H1 (cell line): ENCODE measurements at regions not wholly inside any gene's neighbourhood (a gene's known extent, or its start where the extent isn't known, plus 50 kb on each side); places are given as distances from the start of the nearest gene placed in this dataset.

ENCODE experiments used
- ASH2L ChIP-seq: fragments of 200-600, 300-600 bp; sonication (generic); IDR thresholded peaks from one replicate; pipeline ENCODE4 v1.7.1; 2017; ENCODE audit warnings: low read length
- ATF3 ChIP-seq: IDR thresholded peaks from 2 replicates; pipeline ENCODE4 v1.6.1; 2011; ENCODE audit warnings: low read depth, mild to moderate bottlenecking, low read length; ENCODE audit not compliant: insufficient read depth
- CEBPB ChIP-seq: IDR thresholded peaks from 2 replicates; pipeline ENCODE4 v1.6.1; 2012; ENCODE audit warnings: low read depth, low read length
- CHD2 ChIP-seq: IDR thresholded peaks from 2 replicates; pipeline ENCODE4 v1.6.1; 2012; ENCODE audit warnings: low read length, improper control_type of control experiment
- CTCF ChIP-seq, 3 experiments: IDR thresholded peaks; 1 replicate in 2 of 3; 2 replicates in 1 of 3; pipeline versions ENCODE4 v1.5.1 to v1.6.1; 2011; ENCODE audit warnings: low read length in 3 of 3, mild to moderate bottlenecking in 3 of 3, inconsistent platforms in 2 of 3, low read depth in 1 of 3, moderate library complexity in 1 of 3; ENCODE audit not compliant: insufficient read depth in 1 of 3; ENCODE audit errors: control extremely low read depth in 1 of 3
- E2F6 ChIP-seq: IDR thresholded peaks from 2 replicates; pipeline ENCODE4 v1.6.1; 2012; ENCODE audit warnings: inconsistent platforms
- GABPA ChIP-seq: IDR thresholded peaks from 2 replicates; pipeline ENCODE4 v1.6.1; 2011; ENCODE audit warnings: mild to moderate bottlenecking, low read length, moderate library complexity, borderline replicate concordance; ENCODE audit not compliant: insufficient read depth
- HDAC6 ChIP-seq: IDR thresholded peaks from one replicate; pipeline ENCODE4 v1.7.1; 2012; ENCODE audit warnings: low read depth, mild to moderate bottlenecking, inconsistent platforms, low read length, moderate library complexity
- RFX5 ChIP-seq: IDR thresholded peaks from 2 replicates; pipeline ENCODE4 v1.6.1; 2011; ENCODE audit warnings: low read depth, low read length, improper control_type of control experiment, borderline replicate concordance
- SP1 ChIP-seq: IDR thresholded peaks from 2 replicates; pipeline ENCODE4 v1.6.1; 2011; ENCODE audit warnings: low read depth, low read length
- SP2 ChIP-seq: IDR thresholded peaks from 2 replicates; pipeline ENCODE4 v1.6.1; 2012; ENCODE audit warnings: mild to moderate bottlenecking, low read length, inconsistent platforms
- USF2 ChIP-seq: IDR thresholded peaks from 2 replicates; pipeline ENCODE4 v1.6.1; 2011; ENCODE audit warnings: low read length, improper control_type of control experiment

GRCh38 chr9:105176194-105176593 lies 68.3 kb upstream of the SLC44A1 start:
- TF ChIP-seq GABPA: no peak
- TF ChIP-seq ASH2L: no peak
- TF ChIP-seq E2F6: no peak
- TF ChIP-seq USF2: no peak
- no peak for TF ChIP-seq ATF3
- no peak for TF ChIP-seq HDAC6
- TF ChIP-seq CHD2: no peak
- no peak for TF ChIP-seq CEBPB
- no peak for TF ChIP-seq CTCF (IDR thresholded peaks at IDR 0.05; ENCODE audit: control extremely low read depth in 1 of 3, insufficient read depth in 1 of 3, low read depth in 1 of 3, low read length in 3 of 3)
- no peak for TF ChIP-seq SP1
- no peak for TF ChIP-seq RFX5
- TF ChIP-seq SP2: no peak
